Liver (tissue), 8 donors: ENCODE measurements at regions not wholly inside any gene's neighbourhood (a gene's known extent, or its start where the extent isn't known, plus 50 kb on each side); places are given as distances from the start of the nearest gene placed in this dataset.

Experiments
- DNase-seq: peaks from one replicate; pipeline ENCODE4 v3.0.0-alpha.2; 2017; ENCODE audit warnings: low spot score
- H3K27ac ChIP-seq, 2 donors: one replicate each; pipeline ENCODE4 v1.7.0; 2013; ENCODE audit warnings: inconsistent platforms in 2 of 2, low read length in 2 of 2, control low read depth in 1 of 2, low read depth in 1 of 2, mild to moderate bottlenecking in 1 of 2
- H3K27me3 ChIP-seq, 4 donors: one replicate each; pipeline versions ENCODE4 v1.6.1 to v1.7.0; 2013; ENCODE audit warnings: low read length in 3 of 4, inconsistent platforms in 1 of 4, mild to moderate bottlenecking in 1 of 4, moderate library complexity in 1 of 4; ENCODE audit not compliant: control insufficient read depth in 4 of 4, insufficient read depth in 4 of 4
- H3K36me3 ChIP-seq, 4 donors: one replicate each; pipeline versions ENCODE4 v1.6.1 to v1.7.0; 2013; ENCODE audit warnings: low read length in 3 of 4, mild to moderate bottlenecking in 3 of 4, low read depth in 1 of 4, moderate library complexity in 1 of 4; ENCODE audit not compliant: control insufficient read depth in 4 of 4, insufficient read depth in 3 of 4
- H3K4me1 ChIP-seq, 4 donors: one replicate each; pipeline versions ENCODE4 v1.6.1 to v1.7.0; 2013; ENCODE audit warnings: low read length in 3 of 4, mild to moderate bottlenecking in 3 of 4, moderate library complexity in 1 of 4; ENCODE audit not compliant: control insufficient read depth in 4 of 4, insufficient read depth in 4 of 4
- H3K4me3 ChIP-seq, 3 donors: one replicate each; pipeline versions ENCODE4 v1.6.1 to v1.7.0; 2013; ENCODE audit warnings: low read length in 3 of 3, control low read depth in 1 of 3, low read depth in 1 of 3, mild to moderate bottlenecking in 1 of 3
- H3K9ac ChIP-seq, 2 donors: one replicate each; pipeline ENCODE4 v1.7.0; 2013; ENCODE audit warnings: low read length in 2 of 2, mild to moderate bottlenecking in 2 of 2, moderate library complexity in 2 of 2, control low read depth in 1 of 2, low read depth in 1 of 2
- H3K9me3 ChIP-seq, 4 donors: one replicate each; pipeline versions ENCODE4 v1.6.1 to v1.7.0; 2013; ENCODE audit warnings: low read length in 3 of 4; ENCODE audit not compliant: control insufficient read depth in 4 of 4
- CTCF ChIP-seq: fragments of 150-350 bp; IDR thresholded peaks from 2 replicates; pipeline ENCODE4 v1.5.1; 2017; ENCODE audit warnings: improper control_type of control experiment, low read depth, low read length; ENCODE audit not compliant: missing input control
- EGR1 ChIP-seq, 2 donors: IDR thresholded peaks; 2 replicates each; pipeline ENCODE4 v1.6.1; 2016 to 2018; ENCODE audit warnings: antibody characterized with exemption in 2 of 2, low read depth in 2 of 2
- FOXA1 ChIP-seq: IDR thresholded peaks from 2 replicates; pipeline ENCODE4 v1.6.1; 2016; ENCODE audit warnings: antibody characterized with exemption
- FOXA2 ChIP-seq: IDR thresholded peaks from 2 replicates; pipeline ENCODE4 v1.6.1; 2016; ENCODE audit warnings: antibody characterized with exemption
- GABPA ChIP-seq, 2 donors: IDR thresholded peaks in 1 of 2; conservative IDR thresholded peaks in 1 of 2; 2 replicates each; pipeline ENCODE4 v1.6.1; 2016; ENCODE audit warnings: antibody characterized with exemption in 2 of 2, mild to moderate bottlenecking in 1 of 2, moderate library complexity in 1 of 2
- HNF4A ChIP-seq, 2 donors: conservative IDR thresholded peaks; 2 replicates each; pipeline ENCODE4 v1.6.1; 2016; ENCODE audit warnings: antibody characterized with exemption in 2 of 2, mild to moderate bottlenecking in 2 of 2
- HNF4G ChIP-seq: IDR thresholded peaks from 2 replicates; pipeline ENCODE4 v1.6.1; 2016; ENCODE audit warnings: antibody characterized with exemption
- JUND ChIP-seq, 2 donors: IDR thresholded peaks; 2 replicates each; pipeline ENCODE4 v1.6.1; 2016; ENCODE audit warnings: antibody characterized with exemption in 2 of 2
- NR2F2 ChIP-seq: IDR thresholded peaks from 2 replicates; pipeline ENCODE4 v1.6.1; 2016; ENCODE audit warnings: antibody characterized with exemption
- RAD21 ChIP-seq, 2 donors: IDR thresholded peaks; 2 replicates each; pipeline ENCODE4 v1.6.1; 2016; ENCODE audit warnings: antibody characterized with exemption in 2 of 2, mild to moderate bottlenecking in 2 of 2
- REST ChIP-seq: IDR thresholded peaks from 2 replicates; pipeline ENCODE4 v1.6.1; 2016; ENCODE audit warnings: antibody characterized with exemption, mild to moderate bottlenecking
- RXRA ChIP-seq, 2 donors: IDR thresholded peaks; 2 replicates each; pipeline ENCODE4 v1.6.1; 2017 to 2018; ENCODE audit warnings: antibody characterized with exemption in 2 of 2, mild to moderate bottlenecking in 1 of 2
- SP1 ChIP-seq: IDR thresholded peaks from 2 replicates; pipeline ENCODE4 v1.6.1; 2018; ENCODE audit warnings: antibody characterized with exemption, mild to moderate bottlenecking
- TAF1 ChIP-seq: conservative IDR thresholded peaks from 2 replicates; pipeline ENCODE4 v1.6.1; 2016; ENCODE audit warnings: antibody characterized with exemption, mild to moderate bottlenecking
- YY1 ChIP-seq: IDR thresholded peaks from 2 replicates; pipeline ENCODE4 v1.6.1; 2016; ENCODE audit warnings: antibody characterized with exemption, mild to moderate bottlenecking
- ZBTB33 ChIP-seq: IDR thresholded peaks from 2 replicates; pipeline ENCODE4 v1.6.1; 2016; ENCODE audit warnings: antibody characterized with exemption
- WGBS: extraction: QIAGEN DNeasy Blood & Tissue Kit; methylation state at CpG from one replicate; pipeline ENCODE4 v1.1.7; 2013; 5-methylcytosine and 5-hydroxymethylcytosine counted together
- TF ChIP-seq, protein P1 (sequence below): IDR thresholded peaks from 2 replicates; pipeline ENCODE4 v1.6.1; 2016; ENCODE audit warnings: antibody characterized with exemption
- TF ChIP-seq, protein P2 (sequence below): IDR thresholded peaks from 2 replicates; pipeline ENCODE4 v1.6.1; 2016; ENCODE audit warnings: antibody characterized with exemption
- donor health status: healthy.
- donor health status: healthy.
- donor health status: healthy.
- donor health status: healthy.
- donor health status: healthy.

- Histone ChIP-seq H3K27me3 (no peaks in the 10 kb centered on the region), H3K4me1 (peaks cover 1 to 30% (median 22%) of the 10 kb centered on the region in 4 donors), H3K9me3 (no peaks in the 10 kb centered on the region), H3K27ac (no peak overlapping the region), H3K36me3 (no peaks in the 10 kb centered on the region), H3K4me3 (no peak overlapping the region), H3K9ac (no peak overlapping the region)
- WGBS = 88% methylated on average over 5 of the region's 5 CpGs
- TF ChIP-seq FOXA1 (no peak), SP1 (no peak), GABPA (IDR thresholded peaks at IDR 0.05 in 1 of 2, conservative IDR thresholded peaks at IDR 0.05 in 1 of 2) (no peak), ZBTB33 (no peak), YY1 (no peak), CTCF (no peak)
- TF ChIP-seq, protein P1, sequence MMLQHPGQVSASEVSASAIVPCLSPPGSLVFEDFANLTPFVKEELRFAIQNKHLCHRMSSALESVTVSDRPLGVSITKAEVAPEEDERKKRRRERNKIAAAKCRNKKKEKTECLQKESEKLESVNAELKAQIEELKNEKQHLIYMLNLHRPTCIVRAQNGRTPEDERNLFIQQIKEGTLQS = no peak
- DNase-seq = no peak
These were observed 92.9 kb upstream of the CYP1B1 start for GRCh38 chr2:38168710-38169480.

- Histone ChIP-seq H3K4me1 (peaks cover 1 to 29% (median 20%) of the 10 kb centered on the region in 4 donors), H3K9me3 (no peaks in the 10 kb centered on the region), H3K27ac (no peak overlapping the region), H3K9ac (no peak overlapping the region), H3K36me3 (no peaks in the 10 kb centered on the region), H3K27me3 (no peaks in the 10 kb centered on the region), H3K4me3 (no peak overlapping the region)
- 80% methylated on average over 2 of the region's 2 CpGs for WGBS
- no peak for TF ChIP-seq ZBTB33
- no peak for TF ChIP-seq YY1
- TF ChIP-seq EGR1 (IDR thresholded peaks at IDR 0.05; ENCODE audit: low read depth in 2 of 2) = no peak
- no peak for TF ChIP-seq JUND (IDR thresholded peaks at IDR 0.05)
- TF ChIP-seq FOXA2 = no peak
- TF ChIP-seq CTCF = no peak
- TF ChIP-seq, protein P1 = no peak
- TF ChIP-seq TAF1 = no peak
- TF ChIP-seq NR2F2 = no peak
- no peak for TF ChIP-seq SP1
- no peak for TF ChIP-seq REST
- no peak for TF ChIP-seq RXRA (IDR thresholded peaks at IDR 0.05)
- no peak for TF ChIP-seq HNF4G
- TF ChIP-seq HNF4A (conservative IDR thresholded peaks at IDR 0.05) = no peak
- no peak for TF ChIP-seq RAD21 (IDR thresholded peaks at IDR 0.05)
- TF ChIP-seq GABPA (IDR thresholded peaks at IDR 0.05 in 1 of 2, conservative IDR thresholded peaks at IDR 0.05 in 1 of 2) = no peak
- TF ChIP-seq FOXA1 = no peak
- TF ChIP-seq, protein P2, sequence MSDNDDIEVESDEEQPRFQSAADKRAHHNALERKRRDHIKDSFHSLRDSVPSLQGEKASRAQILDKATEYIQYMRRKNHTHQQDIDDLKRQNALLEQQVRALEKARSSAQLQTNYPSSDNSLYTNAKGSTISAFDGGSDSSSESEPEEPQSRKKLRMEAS = no peak
- DNase-seq = no peak
These were observed 92.0 kb upstream of the CYP1B1 start for GRCh38 chr2:38167968-38168350.
